Endothelial cell of umbilical vein (primary cell): ENCODE measurements at regions not wholly inside any gene's neighbourhood (a gene's known extent, or its start where the extent isn't known, plus 50 kb on each side); places are given as distances from the start of the nearest gene placed in this dataset.

Experiments
- EZH2 ChIP-seq: IDR thresholded peaks from 2 replicates; pipeline ENCODE4 v1.6.1; 2012; ENCODE audit warnings: borderline replicate concordance, low read depth, mild to moderate bottlenecking, moderate library complexity, low read length, inconsistent platforms; ENCODE audit not compliant: severe bottlenecking
- JUN ChIP-seq: IDR thresholded peaks from 2 replicates; pipeline ENCODE4 v1.6.1; 2011; ENCODE audit warnings: borderline replicate concordance, low read depth; ENCODE audit not compliant: insufficient read length, insufficient read depth
- MYC ChIP-seq: IDR thresholded peaks from one replicate; pipeline ENCODE4 v1.6.1; 2011; ENCODE audit warnings: mild to moderate bottlenecking, low read depth, low read length
- POLR2A ChIP-seq: IDR thresholded peaks from 2 replicates; pipeline ENCODE4 v1.6.1; 2012; ENCODE audit warnings: low read depth, mild to moderate bottlenecking, control low read depth, low read length
- POLR2AphosphoS5 ChIP-seq: IDR thresholded peaks from 2 replicates; pipeline ENCODE4 v1.6.1; 2012; ENCODE audit warnings: low read depth, mild to moderate bottlenecking, control low read depth, low read length, moderate library complexity; ENCODE audit not compliant: insufficient read depth
- TF ChIP-seq, protein P1 (sequence below), 2 donors: IDR thresholded peaks; 1 replicate in 1 of 2; 2 replicates in 1 of 2; pipeline ENCODE4 v1.5.1; 2011; ENCODE audit warnings: low read length in 2 of 2, mild to moderate bottlenecking in 2 of 2, moderate library complexity in 2 of 2, control low read depth in 1 of 2, inconsistent platforms in 1 of 2, low read depth in 1 of 2; ENCODE audit not compliant: insufficient read depth in 1 of 2; ENCODE audit errors: extremely low read depth in 1 of 2
- TF ChIP-seq, protein P2 (sequence below): IDR thresholded peaks from 2 replicates; pipeline ENCODE4 v1.6.1; 2011; ENCODE audit not compliant: insufficient read depth, insufficient read length

DNA sequence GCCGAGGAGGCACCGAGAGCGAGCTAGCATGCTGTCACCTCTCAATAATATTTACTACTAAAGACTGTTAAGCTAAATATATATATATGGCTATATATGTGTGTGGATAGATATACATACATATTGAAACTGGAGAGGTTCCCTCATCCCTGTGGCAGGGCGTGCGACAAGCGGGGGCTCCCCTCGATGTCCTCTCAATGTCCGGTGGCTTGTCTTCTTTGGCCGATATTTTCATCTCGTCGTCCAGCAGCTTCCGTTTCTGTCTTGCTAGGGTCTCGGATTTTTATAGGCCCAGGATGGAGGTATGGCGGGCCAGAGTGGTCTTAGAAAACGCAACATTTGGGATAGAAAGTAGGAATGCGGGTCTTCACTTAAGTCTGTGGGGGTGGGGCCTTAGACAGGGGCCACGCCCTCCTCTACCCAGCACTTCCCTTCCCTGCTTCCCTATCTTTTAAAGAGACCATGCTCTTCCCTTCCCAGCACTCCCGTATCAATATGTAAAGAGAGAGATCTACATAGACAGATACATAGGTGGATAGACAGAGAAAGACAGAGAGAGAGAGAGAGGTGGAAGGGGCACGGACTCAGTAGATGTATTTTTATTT is 866.8 kb downstream of the DSC3 start:
- TF ChIP-seq MYC (no peak), EZH2 (no peak), POLR2AphosphoS5 (no peak), POLR2A (no peak), JUN (no peak)
- TF ChIP-seq, protein P1, sequence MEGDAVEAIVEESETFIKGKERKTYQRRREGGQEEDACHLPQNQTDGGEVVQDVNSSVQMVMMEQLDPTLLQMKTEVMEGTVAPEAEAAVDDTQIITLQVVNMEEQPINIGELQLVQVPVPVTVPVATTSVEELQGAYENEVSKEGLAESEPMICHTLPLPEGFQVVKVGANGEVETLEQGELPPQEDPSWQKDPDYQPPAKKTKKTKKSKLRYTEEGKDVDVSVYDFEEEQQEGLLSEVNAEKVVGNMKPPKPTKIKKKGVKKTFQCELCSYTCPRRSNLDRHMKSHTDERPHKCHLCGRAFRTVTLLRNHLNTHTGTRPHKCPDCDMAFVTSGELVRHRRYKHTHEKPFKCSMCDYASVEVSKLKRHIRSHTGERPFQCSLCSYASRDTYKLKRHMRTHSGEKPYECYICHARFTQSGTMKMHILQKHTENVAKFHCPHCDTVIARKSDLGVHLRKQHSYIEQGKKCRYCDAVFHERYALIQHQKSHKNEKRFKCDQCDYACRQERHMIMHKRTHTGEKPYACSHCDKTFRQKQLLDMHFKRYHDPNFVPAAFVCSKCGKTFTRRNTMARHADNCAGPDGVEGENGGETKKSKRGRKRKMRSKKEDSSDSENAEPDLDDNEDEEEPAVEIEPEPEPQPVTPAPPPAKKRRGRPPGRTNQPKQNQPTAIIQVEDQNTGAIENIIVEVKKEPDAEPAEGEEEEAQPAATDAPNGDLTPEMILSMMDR (IDR thresholded peaks at IDR 0.05; ENCODE audit: extremely low read depth in 1 of 2, insufficient read depth in 1 of 2, low read depth in 1 of 2, low read length in 2 of 2): no peak
- TF ChIP-seq, protein P2, sequence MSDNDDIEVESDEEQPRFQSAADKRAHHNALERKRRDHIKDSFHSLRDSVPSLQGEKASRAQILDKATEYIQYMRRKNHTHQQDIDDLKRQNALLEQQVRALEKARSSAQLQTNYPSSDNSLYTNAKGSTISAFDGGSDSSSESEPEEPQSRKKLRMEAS: no peak
